DND-41 (cell line): ENCODE measurements at regions not wholly inside any gene's neighbourhood (a gene's known extent, or its start where the extent isn't known, plus 50 kb on each side); places are given as distances from the start of the nearest gene placed in this dataset.

Experiments used
- ATAC-seq: fragments of 200-7000 bp; cut with Tn5 transposase; 3 replicates; pipeline ENCODE4 v1.9.1; 2021; ENCODE audit warnings: low read depth; ENCODE audit not compliant: insufficient read depth
- DNase-seq: peaks from one replicate; pipeline ENCODE4 v3.0.0-alpha.2; 2020
- H2AFZ ChIP-seq: 2 replicates; pipeline ENCODE4 v1.6.0; 2012; ENCODE audit warnings: low read depth, low read length
- H3K27ac ChIP-seq: 2 replicates; pipeline ENCODE4 v1.5.1; 2012; ENCODE audit warnings: low read length, inconsistent platforms
- H3K27me3 ChIP-seq: fragments of 200-600 bp; sonication (generic); 2 replicates; pipeline ENCODE4 v1.6.0; 2012; ENCODE audit warnings: low read length, mild to moderate bottlenecking, inconsistent platforms; ENCODE audit not compliant: insufficient read depth, poor library complexity
- H3K36me3 ChIP-seq: 2 replicates; pipeline ENCODE4 v1.5.1; 2012; ENCODE audit warnings: low read length, inconsistent platforms; ENCODE audit not compliant: insufficient read depth
- H3K4me1 ChIP-seq: 2 replicates; pipeline ENCODE4 v1.5.1; 2012; ENCODE audit warnings: mild to moderate bottlenecking, low read length; ENCODE audit not compliant: insufficient read depth
- H3K4me2 ChIP-seq: 2 replicates; pipeline ENCODE4 v1.6.0; 2012; ENCODE audit warnings: mild to moderate bottlenecking, moderate library complexity, low read length, inconsistent platforms; ENCODE audit not compliant: insufficient read depth
- H3K4me3 ChIP-seq, 2 experiments: fragments of 200-600 bp in 1 of 2; shearing (Covaris generic) in 1 of 2; 2 replicates each; pipeline ENCODE4 v1.5.1; 2012 to 2016; ENCODE audit warnings: inconsistent platforms in 2 of 2, low read length in 2 of 2, mild to moderate bottlenecking in 2 of 2, low read depth in 1 of 2, moderate library complexity in 1 of 2
- H3K79me2 ChIP-seq: 2 replicates; pipeline ENCODE4 v1.6.0; 2012; ENCODE audit warnings: low read length, inconsistent platforms; ENCODE audit not compliant: insufficient read depth
- H3K9ac ChIP-seq: 2 replicates; pipeline ENCODE4 v1.6.0; 2012; ENCODE audit warnings: low read depth, mild to moderate bottlenecking, inconsistent platforms, low read length, moderate library complexity
- H3K9me3 ChIP-seq: 2 replicates; pipeline ENCODE4 v1.5.1; 2012; ENCODE audit warnings: low read length, moderate library complexity, mild to moderate bottlenecking, inconsistent platforms; ENCODE audit not compliant: insufficient read depth, severe bottlenecking
- H4K20me1 ChIP-seq: 2 replicates; pipeline ENCODE4 v1.6.0; 2012; ENCODE audit warnings: low read length; ENCODE audit not compliant: insufficient read depth
- CTCF ChIP-seq: IDR thresholded peaks from 2 replicates; pipeline ENCODE4 v1.5.1; 2012; ENCODE audit warnings: borderline replicate concordance, low read length, moderate library complexity, mild to moderate bottlenecking; ENCODE audit not compliant: poor library complexity, severe bottlenecking; ENCODE audit errors: extremely low read depth
- EZH2 ChIP-seq: IDR thresholded peaks from 3 replicates; pipeline ENCODE4 v1.6.1; 2012; ENCODE audit warnings: borderline replicate concordance, low read depth, mild to moderate bottlenecking, moderate library complexity, low read length, inconsistent platforms; ENCODE audit not compliant: severe bottlenecking

GRCh38 chr1:240018617-240019016 lies 73.1 kb upstream of the FMN2 start:
- H3K9ac ChIP-seq: no peak overlapping the region
- no peaks in the 10 kb centered on the region for H4K20me1 ChIP-seq
- H3K79me2 ChIP-seq: no peaks in the 10 kb centered on the region
- H2AFZ ChIP-seq: no peak overlapping the region
- H3K36me3 ChIP-seq: no peaks in the 10 kb centered on the region
- no peaks in the 10 kb centered on the region for H3K4me1 ChIP-seq
- TF ChIP-seq CTCF (no peak), EZH2 (no peak)
- no peak overlapping the region for H3K4me3 ChIP-seq
- no peaks in the 10 kb centered on the region for H3K27me3 ChIP-seq
- H3K27ac ChIP-seq: no peak overlapping the region
- ATAC-seq (no peak), DNase-seq (no peak)
- no peak overlapping the region for H3K4me2 ChIP-seq
- H3K9me3 ChIP-seq: peaks cover 2% of the 10 kb centered on the region

- Histone ChIP-seq H3K9me3 (peaks cover 2% of the 10 kb centered on the region), H3K4me3 (no peak overlapping the region), H2AFZ (no peak overlapping the region), H3K9ac (no peak overlapping the region), H3K27me3 (no peaks in the 10 kb centered on the region), H3K36me3 (no peaks in the 10 kb centered on the region), H3K79me2 (no peaks in the 10 kb centered on the region), H3K27ac (no peak overlapping the region), H4K20me1 (no peaks in the 10 kb centered on the region), H3K4me2 (no peak overlapping the region), H3K4me1 (no peaks in the 10 kb centered on the region)
- ATAC-seq: no peak
- no peak for TF ChIP-seq CTCF
- no peak for TF ChIP-seq EZH2
- DNase-seq: no peak
Measured at GRCh38 chr1:240019524-240019923, 72.2 kb upstream of the FMN2 start.

GRCh38 chr1:240020871-240021270 lies 70.8 kb upstream of the FMN2 start:
- ATAC-seq (no peak), DNase-seq (no peak)
- H3K79me2 ChIP-seq: no peaks in the 10 kb centered on the region
- no peaks in the 10 kb centered on the region for H3K36me3 ChIP-seq
- H3K4me3 ChIP-seq: no peak overlapping the region
- H4K20me1 ChIP-seq: no peaks in the 10 kb centered on the region
- no peaks in the 10 kb centered on the region for H3K27me3 ChIP-seq
- no peak overlapping the region for H3K4me2 ChIP-seq
- no peaks in the 10 kb centered on the region for H3K4me1 ChIP-seq
- no peak overlapping the region for H3K9ac ChIP-seq
- peaks cover 2% of the 10 kb centered on the region for H3K9me3 ChIP-seq
- H2AFZ ChIP-seq: no peak overlapping the region
- no peak for TF ChIP-seq EZH2
- no peak for TF ChIP-seq CTCF
- no peak overlapping the region for H3K27ac ChIP-seq

GRCh38 chr1:240021709-240022108 lies 70.0 kb upstream of the FMN2 start:
- Histone ChIP-seq H3K9ac (no peak overlapping the region), H3K27me3 (no peaks in the 10 kb centered on the region), H3K27ac (no peak overlapping the region), H3K79me2 (no peaks in the 10 kb centered on the region), H3K4me1 (no peaks in the 10 kb centered on the region), H3K9me3 (peaks cover 2% of the 10 kb centered on the region), H3K4me2 (no peak overlapping the region), H4K20me1 (no peaks in the 10 kb centered on the region), H2AFZ (no peak overlapping the region), H3K36me3 (no peaks in the 10 kb centered on the region), H3K4me3 (no peak overlapping the region)
- DNase-seq: no peak
- no peak for TF ChIP-seq EZH2
- TF ChIP-seq CTCF: no peak
- ATAC-seq: no peak
